SK-N-SH (cell line): ENCODE measurements at regions not wholly inside any gene's neighbourhood (a gene's known extent, or its start where the extent isn't known, plus 50 kb on each side); places are given as distances from the start of the nearest gene placed in this dataset.

Experiments
- CTCF ChIA-PET: fragments of 300-600, 350-600 bp; formaldehyde crosslinking; extraction: SDS; loops from one replicate; lab custom pipeline; 2021; lab: Yijun Ruan, JAX
- POLR2A ChIA-PET: fragments of 350-600 bp; sonication (Branson Sonifier 250); formaldehyde crosslinking; extraction: SDS; loops from one replicate; lab custom pipeline; 2020; ENCODE audit warnings: antibody characterized with exemption, inconsistent platforms; lab: Yijun Ruan, JAX
- DNase-seq: peaks from one replicate; pipeline ENCODE4 v3.0.0; 2012
- H2AFZ ChIP-seq: fragments of 200-600 bp; sonication (generic); 2 replicates; pipeline ENCODE4 v1.8.1; 2016; ENCODE audit warnings: antibody characterized with exemption, mild to moderate bottlenecking, low read depth
- H3F3A ChIP-seq: fragments of 200-600 bp; sonication (generic); replicated peaks from 2 replicates; pipeline ENCODE3; 2016; ENCODE audit warnings: antibody characterized with exemption, mild to moderate bottlenecking; ENCODE audit not compliant: insufficient read depth
- H3K27ac ChIP-seq, 2 experiments: fragments of 200-500 bp in 1 of 2; fragments of 200-600 bp in 1 of 2; sonication (Bioruptor generic) in 1 of 2; sonication (generic), shearing (Covaris generic) in 1 of 2; 2 replicates each; pipeline versions ENCODE4 v1.5.1 to v1.6.1; 2014 to 2016; ENCODE audit warnings: low read depth in 2 of 2, inconsistent platforms in 1 of 2, low read length in 1 of 2, mild to moderate bottlenecking in 1 of 2, mixed read lengths in 1 of 2
- H3K27me3 ChIP-seq: fragments of 200-600 bp; sonication (generic), shearing (Covaris generic); 2 replicates; pipeline ENCODE4 v1.6.1; 2016; ENCODE audit warnings: mixed run types; ENCODE audit not compliant: insufficient read depth
- H3K36me3 ChIP-seq, 2 experiments: fragments of 200-500 bp in 1 of 2; fragments of 200-600 bp in 1 of 2; sonication (Bioruptor generic) in 1 of 2; sonication (generic) in 1 of 2; replicated peaks in 1 of 2; 2 replicates each; pipeline versions ENCODE3 to v1.5.1; 2014 to 2016; ENCODE audit warnings: low read length in 1 of 2, mild to moderate bottlenecking in 1 of 2; ENCODE audit not compliant: insufficient read depth in 2 of 2, control insufficient read depth in 1 of 2
- H3K4me1 ChIP-seq, 2 experiments: fragments of 200-500 bp in 1 of 2; fragments of 200-600 bp in 1 of 2; sonication (Bioruptor generic) in 1 of 2; sonication (generic), shearing (Covaris generic) in 1 of 2; 2 replicates each; pipeline versions ENCODE4 v1.5.1 to v1.6.1; 2014 to 2016; ENCODE audit warnings: low read depth in 1 of 2, low read length in 1 of 2, mixed run types in 1 of 2; ENCODE audit not compliant: insufficient read depth in 2 of 2, control insufficient read depth in 1 of 2
- H3K4me2 ChIP-seq: fragments of 200-600 bp; sonication (generic), shearing (Covaris generic); 2 replicates; pipeline ENCODE4 v1.6.1; 2017; ENCODE audit warnings: mixed run types
- H3K4me3 ChIP-seq, 2 experiments: fragments of 200-500 bp in 1 of 2; fragments of 200-600 bp in 1 of 2; sonication (Bioruptor generic) in 1 of 2; sonication (generic), shearing (Covaris generic) in 1 of 2; 2 replicates each; pipeline versions ENCODE4 v1.5.1 to v1.8.1; 2014 to 2016; ENCODE audit warnings: low read depth in 2 of 2, inconsistent platforms in 1 of 2, low read length in 1 of 2, mild to moderate bottlenecking in 1 of 2, mixed read lengths in 1 of 2, moderate library complexity in 1 of 2
- H3K79me2 ChIP-seq: fragments of 200-600 bp; sonication (generic); 2 replicates; pipeline ENCODE4 v1.8.1; 2017; ENCODE audit warnings: mild to moderate bottlenecking; ENCODE audit not compliant: insufficient read depth
- H3K9ac ChIP-seq: fragments of 200-600 bp; sonication (generic); 2 replicates; pipeline ENCODE4 v1.6.1; 2017; ENCODE audit warnings: mixed run types
- H3K9me2 ChIP-seq: fragments of 200-600 bp; sonication (generic); 2 replicates; pipeline ENCODE4 v1.6.1; 2017; ENCODE audit warnings: mixed run types
- H3K9me3 ChIP-seq: fragments of 200-600 bp; sonication (generic); 2 replicates; pipeline ENCODE4 v1.6.1; 2017; ENCODE audit warnings: mixed run types, mild to moderate bottlenecking, moderate library complexity
- H4K20me1 ChIP-seq: fragments of 200-600 bp; sonication (generic); 2 replicates; pipeline ENCODE4 v1.6.1; 2017; ENCODE audit warnings: mild to moderate bottlenecking, mixed run types; ENCODE audit not compliant: insufficient read depth
- CTCF ChIP-seq: fragments of 200-600 bp; sonication (generic); IDR thresholded peaks from 2 replicates; pipeline ENCODE4 v1.6.1; 2017; ENCODE audit warnings: antibody characterized with exemption, mild to moderate bottlenecking, moderate library complexity
- ELF1 ChIP-seq: IDR thresholded peaks from 2 replicates; pipeline ENCODE4 v1.4.0; 2012
- FOXM1 ChIP-seq: IDR thresholded peaks from 2 replicates; pipeline ENCODE4 v1.4.0; 2012; ENCODE audit warnings: low read depth, mild to moderate bottlenecking
- IRF3 ChIP-seq: fragments of 150-350 bp; IDR thresholded peaks from 2 replicates; pipeline ENCODE4 v1.6.1; 2016; ENCODE audit warnings: mild to moderate bottlenecking, low read depth, low read length
- MAX ChIP-seq: IDR thresholded peaks from 2 replicates; pipeline ENCODE4 v1.4.0; 2012; ENCODE audit warnings: low read depth
- MXI1 ChIP-seq: IDR thresholded peaks from 2 replicates; pipeline ENCODE4 v1.6.1; 2012; ENCODE audit warnings: mild to moderate bottlenecking, low read depth, low read length, improper control_type of control experiment
- NFIC ChIP-seq: IDR thresholded peaks from 2 replicates; pipeline ENCODE4 v1.4.0; 2012; ENCODE audit warnings: borderline replicate concordance
- NRF1 ChIP-seq: IDR thresholded peaks from 2 replicates; pipeline ENCODE4 v1.6.1; 2012; ENCODE audit warnings: low read depth, mild to moderate bottlenecking, low read length
- PBX3 ChIP-seq: IDR thresholded peaks from 2 replicates; pipeline ENCODE4; 2012
- RAD21 ChIP-seq: IDR thresholded peaks from 2 replicates; pipeline ENCODE4 v1.6.1; 2012; ENCODE audit warnings: mild to moderate bottlenecking, low read length
- RFX5 ChIP-seq: IDR thresholded peaks from 2 replicates; pipeline ENCODE4 v1.6.1; 2012; ENCODE audit warnings: mild to moderate bottlenecking, improper control_type of control experiment, low read length
- SMC3 ChIP-seq: IDR thresholded peaks from 2 replicates; pipeline ENCODE4 v1.6.1; 2012; ENCODE audit warnings: low read depth, low read length, improper control_type of control experiment
- TEAD4 ChIP-seq: IDR thresholded peaks from 2 replicates; pipeline ENCODE4 v1.4.0; 2012; ENCODE audit warnings: mild to moderate bottlenecking, borderline replicate concordance; ENCODE audit not compliant: insufficient read depth
- USF1 ChIP-seq: IDR thresholded peaks from 2 replicates; pipeline ENCODE4 v1.4.0; 2012; ENCODE audit warnings: low read depth, borderline replicate concordance

GRCh38 chr16:63752347-63752746, 1369.5 kb downstream of the CDH11 start (continued):
- peak; percentile 58; the same call in 1 of the 2 replicates for TF ChIP-seq TEAD4
- no peak for TF ChIP-seq PBX3
- TF ChIP-seq MAX = no peak
- TF ChIP-seq ELF1 = no peak
- no peak for TF ChIP-seq NFIC
- no peak for TF ChIP-seq FOXM1
- TF ChIP-seq IRF3 = no peak
- TF ChIP-seq RFX5 = no peak
- no peak for TF ChIP-seq MXI1
- TF ChIP-seq SMC3 = no peak
- TF ChIP-seq CTCF = no peak

- Histone ChIP-seq H3K4me2 (no peak overlapping the region), H3K9me2 (no peaks in the 10 kb centered on the region), H3K9me3 (no peaks in the 10 kb centered on the region), H3K36me3 (no peaks in the 10 kb centered on the region), H3K9ac (no peak overlapping the region), H3K4me3 (no peak overlapping the region), H2AFZ (no peak overlapping the region), H3K4me1 (peaks cover 0 to 5% of the 10 kb centered on the region in 2 experiments; a peak in 2 of 4 replicates), H3K27ac (no peak overlapping the region), H3F3A (no peaks in the 10 kb centered on the region), H4K20me1 (no peaks in the 10 kb centered on the region), H3K79me2 (no peaks in the 10 kb centered on the region), H3K27me3 (no peaks in the 10 kb centered on the region)
- no peak for DNase-seq
- ChIA-PET CTCF (no interaction called here), POLR2A (no interaction called here)
- TF ChIP-seq USF1 (no peak), RAD21 (no peak), SMC3 (no peak), TEAD4 (no peak), NRF1 (no peak)
Observed at GRCh38 chr16:63749276-63749675, 1372.6 kb downstream of the CDH11 start.
